T follicular helper cell (primary cell): ENCODE measurements at regions not wholly inside any gene's neighbourhood (a gene's known extent, or its start where the extent isn't known, plus 50 kb on each side); places are given as distances from the start of the nearest gene placed in this dataset.

ENCODE experiments used
- DNase-seq: peaks from one replicate; pipeline ENCODE4 v3.0.0-alpha.2; 2020; ENCODE audit warnings: low read depth

DNA sequence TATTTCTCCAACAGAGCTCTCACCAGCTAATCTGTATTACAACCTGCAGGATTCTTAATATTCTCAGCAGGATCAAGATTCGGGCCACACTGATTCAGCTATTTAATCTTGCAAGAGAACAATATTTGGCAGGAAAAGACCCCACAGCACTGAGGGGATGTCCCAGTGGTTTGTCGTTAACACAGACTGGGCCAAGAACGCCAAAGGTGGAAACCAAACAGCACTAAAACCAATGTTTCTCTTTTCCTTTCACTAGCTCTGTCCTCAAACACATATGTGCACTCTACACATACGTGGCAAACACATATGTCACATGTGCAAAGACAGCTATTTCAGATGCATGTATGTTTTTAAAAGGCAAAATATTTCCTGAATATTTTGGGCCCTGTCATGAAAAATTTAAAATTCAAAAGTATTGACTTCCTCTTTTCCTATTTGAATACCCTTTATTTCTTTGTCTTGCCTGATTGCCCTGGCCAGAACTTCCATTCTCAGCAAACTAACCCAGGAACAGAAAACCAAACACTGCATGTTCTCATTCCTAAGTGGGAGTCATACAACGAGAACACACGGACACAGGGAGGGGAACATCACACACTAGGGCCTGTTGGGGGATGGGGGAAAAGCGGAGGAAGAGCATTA, 51.7 kb upstream of the NEBL start:
- DNase-seq, result no peak
